ENCODE measurements at regions not wholly inside any gene's neighbourhood (a gene's known extent, or its start where the extent isn't known, plus 50 kb on each side); places are given as distances from the start of the nearest gene placed in this dataset.

- H3K27ac ChIP-seq = no peak overlapping the region
- intact Hi-C loops (cut with DNase I; ENCODE audit: low total_unique reads) = no loop called here
- H3K4me3 ChIP-seq = no peak overlapping the region
- no peaks in the 10 kb centered on the region for H3K27me3 ChIP-seq
- H3K9me3 ChIP-seq = no peaks in the 10 kb centered on the region
- no peak for DNase-seq
- TF ChIP-seq POLR2A (IDR thresholded peaks at IDR 0.05) = no peak
- TF ChIP-seq CTCF (IDR thresholded peaks at IDR 0.05) = no peak
- H3K4me1 ChIP-seq = no peaks in the 10 kb centered on the region
- no peaks in the 10 kb centered on the region for H3K36me3 ChIP-seq
These were observed 439.0 kb downstream of the ENC1 start for GRCh38 chr5:74201334-74202081.

DNA sequence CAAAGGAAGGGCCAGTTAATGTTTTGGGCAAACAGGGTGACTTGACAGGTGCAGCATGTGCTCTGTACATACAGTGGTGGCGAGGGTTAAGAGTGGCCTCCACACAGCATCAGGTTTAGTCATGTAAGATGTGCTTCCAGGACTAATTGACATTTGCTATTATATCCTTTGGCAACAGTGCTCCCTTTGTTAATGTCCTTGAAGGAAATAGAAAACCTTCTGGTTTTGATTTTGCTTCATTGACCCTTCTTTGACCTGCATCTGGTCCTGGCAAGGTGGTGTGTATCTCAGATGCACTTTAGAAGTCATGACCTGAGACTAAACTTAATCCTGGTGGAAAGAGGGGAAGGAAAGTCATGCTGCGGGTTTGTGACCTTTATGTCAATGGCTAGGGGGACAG is 440.0 kb downstream of the ENC1 start:
- Histone ChIP-seq H3K4me3 (no peak overlapping the region), H3K36me3 (no peaks in the 10 kb centered on the region), H3K9me3 (no peaks in the 10 kb centered on the region), H3K4me1 (no peaks in the 10 kb centered on the region), H3K27me3 (no peaks in the 10 kb centered on the region), H3K27ac (no peak overlapping the region)
- TF ChIP-seq POLR2A (IDR thresholded peaks at IDR 0.05) = no peak
- TF ChIP-seq CTCF (IDR thresholded peaks at IDR 0.05) = no peak
- no peak for DNase-seq
- intact Hi-C loops (cut with DNase I; ENCODE audit: low total_unique reads) = no loop called here

- Histone ChIP-seq H3K9me3 (no peaks in the 10 kb centered on the region), H3K4me3 (no peak overlapping the region), H3K27me3 (no peaks in the 10 kb centered on the region), H3K36me3 (no peaks in the 10 kb centered on the region), H3K4me1 (no peaks in the 10 kb centered on the region), H3K27ac (no peak overlapping the region)
- intact Hi-C loops (cut with DNase I; ENCODE audit: low total_unique reads) = no loop called here
- DNase-seq = no peak
- TF ChIP-seq POLR2A (IDR thresholded peaks at IDR 0.05) (no peak), CTCF (IDR thresholded peaks at IDR 0.05) (no peak)
These were observed 440.9 kb downstream of the ENC1 start for GRCh38 chr5:74199436-74200210.

GRCh38 chr5:74199005-74199404 is 441.5 kb downstream of the ENC1 start:
- DNase-seq = no peak
- intact Hi-C loops (cut with DNase I; ENCODE audit: low total_unique reads) = no loop called here
- Histone ChIP-seq H3K36me3 (no peaks in the 10 kb centered on the region), H3K4me3 (no peak overlapping the region), H3K9me3 (no peaks in the 10 kb centered on the region), H3K27ac (no peak overlapping the region), H3K27me3 (no peaks in the 10 kb centered on the region), H3K4me1 (no peaks in the 10 kb centered on the region)
- no peak for TF ChIP-seq POLR2A (IDR thresholded peaks at IDR 0.05)
- no peak for TF ChIP-seq CTCF (IDR thresholded peaks at IDR 0.05)

GRCh38 chr5:74198156-74198555 is 442.4 kb downstream of the ENC1 start:
- intact Hi-C loops (cut with DNase I; ENCODE audit: low total_unique reads) = no loop called here
- Histone ChIP-seq H3K4me1 (peaks cover 0 to 1% of the 10 kb centered on the region in 2 donors), H3K9me3 (no peaks in the 10 kb centered on the region), H3K4me3 (no peak overlapping the region), H3K27ac (no peak overlapping the region), H3K27me3 (no peaks in the 10 kb centered on the region), H3K36me3 (no peaks in the 10 kb centered on the region)
- no peak for TF ChIP-seq CTCF (IDR thresholded peaks at IDR 0.05)
- TF ChIP-seq POLR2A (IDR thresholded peaks at IDR 0.05) = no peak
- no peak for DNase-seq

All from uterus (tissue), 3 donors.